Sigmoid colon (tissue), 6 donors: ENCODE measurements at regions not wholly inside any gene's neighbourhood (a gene's known extent, or its start where the extent isn't known, plus 50 kb on each side); places are given as distances from the start of the nearest gene placed in this dataset.

Source experiments
- DNase-seq: peaks from one replicate; pipeline ENCODE4 v3.0.0-alpha.2; 2019
- H3K27ac ChIP-seq, 4 donors: fragments of 200-600 bp; sonication (generic); one replicate each; pipeline ENCODE4 v1.5.1; 2016 to 2019; ENCODE audit warnings: mild to moderate bottlenecking in 1 of 4
- H3K27me3 ChIP-seq, 3 donors: fragments of 200-600 bp; sonication (generic); one replicate each; pipeline ENCODE4 v1.5.1; 2019; ENCODE audit warnings: mild to moderate bottlenecking in 1 of 3
- H3K36me3 ChIP-seq, 4 donors: fragments of 200-600 bp; sonication (generic); one replicate each; pipeline ENCODE4 v1.5.1; 2016 to 2019
- H3K4me1 ChIP-seq, 4 donors: fragments of 200-600 bp; sonication (generic); one replicate each; pipeline ENCODE4 v1.5.1; 2017 to 2019
- H3K4me3 ChIP-seq, 4 donors: fragments of 200-600 bp; sonication (generic); one replicate each; pipeline ENCODE4 v1.5.1; 2017 to 2019; ENCODE audit warnings: mild to moderate bottlenecking in 2 of 4, moderate library complexity in 1 of 4
- H3K9me3 ChIP-seq, 4 donors: fragments of 200-600 bp in 3 of 4; sonication (generic) in 3 of 4; one replicate each; pipeline versions ENCODE4 v1.5.1 to v1.6.1; 2013 to 2019
- EP300 ChIP-seq, 4 donors: sonication (generic); formaldehyde crosslinking; IDR thresholded peaks; one replicate each; pipeline ENCODE4 v1.6.1; 2017; ENCODE audit warnings: antibody characterized with exemption in 4 of 4
- POLR2A ChIP-seq, 2 donors: fragments of 450-650 bp; IDR thresholded peaks; one replicate each; pipeline ENCODE4 v1.6.1; 2016; ENCODE audit warnings: antibody characterized with exemption in 2 of 2, mild to moderate bottlenecking in 2 of 2, moderate library complexity in 2 of 2
- POLR2AphosphoS5 ChIP-seq, 4 donors: sonication (generic); formaldehyde crosslinking; IDR thresholded peaks; one replicate each; pipeline ENCODE4 v1.6.1; 2017; ENCODE audit warnings: antibody characterized with exemption in 4 of 4
- WGBS, 2 donors: extraction: QIAGEN DNeasy Blood & Tissue Kit; methylation state at CpG; one replicate each; pipeline ENCODE4 v1.1.7; 2013; 5-methylcytosine and 5-hydroxymethylcytosine counted together
- intact Hi-C: fragments of 100-400 bp; cut with DNase I; formaldehyde crosslinking; loops from one replicate; pipeline ENCODE4 v1.15.1; 2023
- TF ChIP-seq, protein P1 (sequence below), 4 experiments: fragments of 450-650 bp in 3 of 4; fragments of 200-600 bp in 1 of 4; IDR thresholded peaks; one replicate each; pipeline ENCODE4 v1.5.1; 2016 to 2019; ENCODE audit warnings: antibody characterized with exemption in 4 of 4, mild to moderate bottlenecking in 3 of 4, moderate library complexity in 2 of 4
- donor health status: healthy with polysubstance abuse.
- donor health status: healthy.

DNA sequence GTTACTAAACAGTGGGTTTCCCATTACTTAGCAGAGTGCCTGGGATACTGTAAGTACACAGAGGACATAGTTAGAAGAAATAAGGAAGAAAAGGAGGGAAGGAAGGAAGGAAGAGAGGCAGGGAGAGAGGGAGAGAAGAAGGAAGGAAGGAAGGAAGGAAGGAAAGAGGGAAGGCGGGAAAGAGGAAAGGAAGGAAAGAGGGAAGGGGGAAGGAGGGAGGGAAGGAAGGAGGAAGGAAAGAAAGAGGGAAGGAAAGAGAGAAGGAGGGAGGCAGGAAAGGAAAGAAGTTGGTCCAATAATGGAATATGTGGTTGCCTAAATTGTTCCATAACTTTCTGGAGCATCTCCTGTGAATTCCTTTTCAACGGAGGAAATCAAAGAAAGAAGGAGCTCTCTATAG is 1230.4 kb downstream of the AACS start:
- H3K36me3 ChIP-seq: no peaks in the 10 kb centered on the region
- H3K4me1 ChIP-seq: no peaks in the 10 kb centered on the region
- intact Hi-C loops: no loop called here
- no peak overlapping the region for H3K4me3 ChIP-seq
- TF ChIP-seq POLR2AphosphoS5 (IDR thresholded peaks at IDR 0.05) (no peak), POLR2A (IDR thresholded peaks at IDR 0.05) (no peak), EP300 (IDR thresholded peaks at IDR 0.05) (no peak)
- TF ChIP-seq, protein P1, sequence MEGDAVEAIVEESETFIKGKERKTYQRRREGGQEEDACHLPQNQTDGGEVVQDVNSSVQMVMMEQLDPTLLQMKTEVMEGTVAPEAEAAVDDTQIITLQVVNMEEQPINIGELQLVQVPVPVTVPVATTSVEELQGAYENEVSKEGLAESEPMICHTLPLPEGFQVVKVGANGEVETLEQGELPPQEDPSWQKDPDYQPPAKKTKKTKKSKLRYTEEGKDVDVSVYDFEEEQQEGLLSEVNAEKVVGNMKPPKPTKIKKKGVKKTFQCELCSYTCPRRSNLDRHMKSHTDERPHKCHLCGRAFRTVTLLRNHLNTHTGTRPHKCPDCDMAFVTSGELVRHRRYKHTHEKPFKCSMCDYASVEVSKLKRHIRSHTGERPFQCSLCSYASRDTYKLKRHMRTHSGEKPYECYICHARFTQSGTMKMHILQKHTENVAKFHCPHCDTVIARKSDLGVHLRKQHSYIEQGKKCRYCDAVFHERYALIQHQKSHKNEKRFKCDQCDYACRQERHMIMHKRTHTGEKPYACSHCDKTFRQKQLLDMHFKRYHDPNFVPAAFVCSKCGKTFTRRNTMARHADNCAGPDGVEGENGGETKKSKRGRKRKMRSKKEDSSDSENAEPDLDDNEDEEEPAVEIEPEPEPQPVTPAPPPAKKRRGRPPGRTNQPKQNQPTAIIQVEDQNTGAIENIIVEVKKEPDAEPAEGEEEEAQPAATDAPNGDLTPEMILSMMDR (IDR thresholded peaks at IDR 0.05): no peak
- H3K27ac ChIP-seq: no peak overlapping the region
- peaks cover 0 to 5% (median 0%) of the 10 kb centered on the region in 4 donors for H3K9me3 ChIP-seq
- WGBS, 2 donors: 87 to 89% methylated on average over 2 of the region's 2 CpGs
- H3K27me3 ChIP-seq: no peaks in the 10 kb centered on the region
- no peak for DNase-seq

DNA sequence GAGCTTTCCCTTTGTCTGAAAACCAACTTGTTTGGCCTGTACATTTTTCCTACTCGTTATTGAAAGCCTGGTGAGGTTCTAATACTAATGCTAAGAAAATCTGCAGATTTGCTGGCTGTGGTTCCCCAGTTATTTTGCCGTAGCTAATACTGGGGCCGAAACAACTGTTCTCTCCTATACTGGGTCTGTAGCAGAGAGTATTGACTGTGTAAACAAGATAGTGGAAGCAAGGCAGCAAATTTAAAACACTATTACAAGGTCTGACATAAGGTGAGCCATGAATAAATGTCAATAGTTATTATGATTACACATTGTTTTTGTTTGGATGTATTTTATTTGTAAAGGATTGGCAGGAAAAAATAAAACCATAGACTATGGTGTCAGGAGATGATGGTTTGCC is 1244.0 kb downstream of the AACS start:
- no peaks in the 10 kb centered on the region for H3K4me1 ChIP-seq
- H3K4me3 ChIP-seq: no peak overlapping the region
- peaks cover 0 to 5% (median 1%) of the 10 kb centered on the region in 4 donors for H3K9me3 ChIP-seq
- no peaks in the 10 kb centered on the region for H3K36me3 ChIP-seq
- DNase-seq: no peak
- no peaks in the 10 kb centered on the region for H3K27me3 ChIP-seq
- TF ChIP-seq, protein P1 (IDR thresholded peaks at IDR 0.05): no peak
- TF ChIP-seq EP300 (IDR thresholded peaks at IDR 0.05): no peak
- no peak for TF ChIP-seq POLR2A (IDR thresholded peaks at IDR 0.05)
- no peak for TF ChIP-seq POLR2AphosphoS5 (IDR thresholded peaks at IDR 0.05)
- intact Hi-C loops: no loop called here
- no peak overlapping the region for H3K27ac ChIP-seq
- WGBS, 2 donors: 65 to 80% methylated on average over 3 of the region's 3 CpGs

DNA sequence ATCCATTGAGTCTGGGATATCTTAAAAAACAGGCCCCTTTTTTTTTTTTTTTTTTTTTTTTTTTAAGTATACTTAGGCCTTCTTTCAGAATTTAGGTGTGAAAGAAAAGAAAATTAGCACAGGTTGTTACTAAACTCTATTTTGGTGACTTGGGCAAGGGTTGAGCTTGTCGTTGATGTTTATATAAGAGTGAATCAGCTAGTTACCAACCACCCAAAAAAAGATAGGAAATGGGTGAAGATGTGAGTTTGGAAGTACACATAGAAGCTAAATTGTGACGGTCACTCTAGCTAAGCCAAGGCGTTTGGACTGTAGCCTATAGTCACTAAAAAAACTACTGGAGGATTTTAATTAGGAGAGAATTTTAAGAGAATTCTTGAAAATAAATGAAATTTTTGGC is 1247.2 kb downstream of the AACS start:
- no peaks in the 10 kb centered on the region for H3K4me1 ChIP-seq
- no peak for DNase-seq
- TF ChIP-seq EP300 (IDR thresholded peaks at IDR 0.05) (no peak), POLR2AphosphoS5 (IDR thresholded peaks at IDR 0.05) (no peak)
- TF ChIP-seq, protein P1 (IDR thresholded peaks at IDR 0.05): no peak
- intact Hi-C loops: no loop called here
- 70 to 71% methylated on average over 3 of the region's 3 CpGs for WGBS, 2 donors
- no peaks in the 10 kb centered on the region for H3K9me3 ChIP-seq
- no peaks in the 10 kb centered on the region for H3K36me3 ChIP-seq
- no peaks in the 10 kb centered on the region for H3K27me3 ChIP-seq
- H3K27ac ChIP-seq: no peak overlapping the region
- no peak overlapping the region for H3K4me3 ChIP-seq

DNA sequence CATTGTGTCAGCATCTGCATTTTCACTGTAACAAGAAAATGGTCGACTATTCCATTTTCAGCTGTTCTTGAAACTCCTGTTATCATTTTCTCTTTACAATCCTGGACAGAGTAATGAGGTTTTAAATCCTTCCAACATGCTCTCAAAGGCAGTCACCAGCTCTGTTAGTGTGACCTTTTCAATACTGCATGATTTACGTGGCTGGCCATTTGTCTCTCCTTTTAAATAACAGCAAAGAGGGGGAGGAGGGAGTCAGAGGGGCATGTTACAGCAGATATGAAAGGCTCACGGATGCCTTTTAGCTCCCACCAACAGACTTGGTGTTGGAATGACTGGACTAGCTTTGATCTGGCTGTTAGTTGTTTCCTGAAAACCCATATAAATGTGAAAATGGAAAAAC is 1251.2 kb downstream of the AACS start:
- H3K27ac ChIP-seq: no peak overlapping the region
- DNase-seq: no peak
- H3K4me3 ChIP-seq: no peak overlapping the region
- intact Hi-C loops: no loop called here
- H3K4me1 ChIP-seq: no peaks in the 10 kb centered on the region
- TF ChIP-seq EP300 (IDR thresholded peaks at IDR 0.05): no peak
- TF ChIP-seq, protein P1 (IDR thresholded peaks at IDR 0.05): no peak
- TF ChIP-seq POLR2AphosphoS5 (IDR thresholded peaks at IDR 0.05): no peak
- H3K36me3 ChIP-seq: no peaks in the 10 kb centered on the region
- WGBS, 2 donors: 42 to 43% methylated on average over 3 of the region's 3 CpGs
- H3K27me3 ChIP-seq: no peaks in the 10 kb centered on the region
- no peaks in the 10 kb centered on the region for H3K9me3 ChIP-seq
